Smooth muscle cell (in vitro differentiated cells): ENCODE measurements at regions not wholly inside any gene's neighbourhood (a gene's known extent, or its start where the extent isn't known, plus 50 kb on each side); places are given as distances from the start of the nearest gene placed in this dataset.

Experiments
- DNase-seq: peaks from one replicate; lab custom pipeline; 2025; ENCODE audit not compliant: unreplicated experiment; lab: John Stamatoyannopoulos, UW
- H2AFZ ChIP-seq: fragments of 200-600 bp; sonication (generic); 2 replicates; pipeline ENCODE4 v1.6.0; 2016; ENCODE audit warnings: antibody characterized with exemption, low read depth, mild to moderate bottlenecking
- H3F3A ChIP-seq: fragments of 200-600 bp; sonication (generic); 2 replicates; pipeline ENCODE4 v1.6.0; 2017; ENCODE audit warnings: antibody characterized with exemption, low read depth
- H3K27ac ChIP-seq: fragments of 200-600 bp; sonication (generic); 2 replicates; pipeline ENCODE4 v1.5.1; 2016; ENCODE audit warnings: low read depth, mild to moderate bottlenecking
- H3K27me3 ChIP-seq: fragments of 200-600 bp; sonication (generic); 2 replicates; pipeline ENCODE4 v1.6.1; 2016; ENCODE audit warnings: low read depth, mild to moderate bottlenecking
- H3K36me3 ChIP-seq: fragments of 200-600 bp; sonication (generic); 2 replicates; pipeline ENCODE4 v1.5.1; 2016; ENCODE audit warnings: low read depth
- H3K4me1 ChIP-seq: fragments of 200-600 bp; sonication (generic); 2 replicates; pipeline ENCODE4 v1.5.1; 2016; ENCODE audit warnings: low read depth
- H3K4me2 ChIP-seq: fragments of 200-600 bp; sonication (generic); 2 replicates; pipeline ENCODE4 v1.6.0; 2016; ENCODE audit warnings: mild to moderate bottlenecking
- H3K4me3 ChIP-seq: fragments of 200-600 bp; sonication (generic); 2 replicates; pipeline ENCODE4 v1.5.1; 2016; ENCODE audit warnings: mild to moderate bottlenecking
- H3K79me2 ChIP-seq: fragments of 200-600 bp; sonication (generic); 2 replicates; pipeline ENCODE4 v1.6.0; 2016; ENCODE audit warnings: low read depth, mild to moderate bottlenecking
- H3K9ac ChIP-seq: fragments of 200-600 bp; sonication (generic); 2 replicates; pipeline ENCODE4 v1.6.0; 2016; ENCODE audit warnings: low read depth
- H3K9me3 ChIP-seq: fragments of 200-600 bp; sonication (generic); replicated peaks from 2 replicates; pipeline ENCODE4 v1.5.1; 2016; ENCODE audit warnings: low read depth
- H4K20me1 ChIP-seq: fragments of 200-600 bp; sonication (generic); 2 replicates; pipeline ENCODE4 v1.6.0; 2016; ENCODE audit warnings: low read depth
- CTCF ChIP-seq: fragments of 200-600 bp; sonication (generic); IDR thresholded peaks from 2 replicates; pipeline ENCODE4 v1.5.1; 2017; ENCODE audit warnings: borderline replicate concordance, mild to moderate bottlenecking, antibody characterized with exemption; ENCODE audit not compliant: insufficient read depth, poor library complexity, severe bottlenecking
- WGBS: methylation state at CpG from one replicate; pipeline ENCODE4 v1.1.7; 2016; ENCODE audit warnings: low lambda C conversion rate; 5-methylcytosine and 5-hydroxymethylcytosine counted together

- Histone ChIP-seq H3K9me3 (no peaks in the 10 kb centered on the region), H3K4me1 (no peaks in the 10 kb centered on the region), H3K27ac (no peak overlapping the region), H3F3A (no peaks in the 10 kb centered on the region), H3K27me3 (no peaks in the 10 kb centered on the region), H4K20me1 (no peaks in the 10 kb centered on the region), H3K79me2 (no peaks in the 10 kb centered on the region), H3K36me3 (no peaks in the 10 kb centered on the region), H3K4me3 (no peak overlapping the region), H2AFZ (no peak overlapping the region), H3K4me2 (no peak overlapping the region), H3K9ac (no peak overlapping the region)
- DNase-seq, result no peak
- 93% methylated on average over 9 of the region's 9 CpGs for WGBS
- TF ChIP-seq CTCF, result no peak
These were observed 649.4 kb downstream of the BCL11A start for GRCh38 chr2:59903994-59904544.

GRCh38 chr2:59900728-59901452 is 652.6 kb downstream of the BCL11A start:
- DNase-seq, result no peak
- no peak overlapping the region for H3K27ac ChIP-seq

GRCh38 chr2:59899692-59900091 is 653.8 kb downstream of the BCL11A start:
- H3K4me2 ChIP-seq, result no peak overlapping the region
- no peak overlapping the region for H3K27ac ChIP-seq
- H3K4me3 ChIP-seq, result no peak overlapping the region
- no peaks in the 10 kb centered on the region for H3F3A ChIP-seq
- no peaks in the 10 kb centered on the region for H3K27me3 ChIP-seq
- no peaks in the 10 kb centered on the region for H3K4me1 ChIP-seq
- TF ChIP-seq CTCF, result no peak
- no peaks in the 10 kb centered on the region for H4K20me1 ChIP-seq
- H3K36me3 ChIP-seq, result no peaks in the 10 kb centered on the region
- no peak for DNase-seq
- H3K9ac ChIP-seq, result no peak overlapping the region
- no peaks in the 10 kb centered on the region for H3K79me2 ChIP-seq
- no peak overlapping the region for H2AFZ ChIP-seq
- 87% methylated on average over 3 of the region's 3 CpGs for WGBS
- no peaks in the 10 kb centered on the region for H3K9me3 ChIP-seq

More at GRCh38 chr2:59900728-59901452, 652.6 kb downstream of the BCL11A start:
- WGBS, result 90% methylated on average over 6 of the region's 6 CpGs
- H3K9me3 ChIP-seq, result no peaks in the 10 kb centered on the region
- H3K79me2 ChIP-seq, result no peaks in the 10 kb centered on the region
- H3F3A ChIP-seq, result no peaks in the 10 kb centered on the region
- H3K4me2 ChIP-seq, result no peak overlapping the region
- no peak overlapping the region for H2AFZ ChIP-seq
- H4K20me1 ChIP-seq, result no peaks in the 10 kb centered on the region
- H3K9ac ChIP-seq, result no peak overlapping the region
- no peak for TF ChIP-seq CTCF
- H3K4me3 ChIP-seq, result no peak overlapping the region
- no peaks in the 10 kb centered on the region for H3K36me3 ChIP-seq
- H3K4me1 ChIP-seq, result no peaks in the 10 kb centered on the region
- H3K27me3 ChIP-seq, result no peaks in the 10 kb centered on the region
